SJSA1 (cell line): ENCODE measurements at regions not wholly inside any gene's neighbourhood (a gene's known extent, or its start where the extent isn't known, plus 50 kb on each side); places are given as distances from the start of the nearest gene placed in this dataset.
A peak's percentile ranks its signal among the peaks of the same experiment; 100 is the strongest.

Source experiments
- DNase-seq, 2 experiments: peaks; one replicate each; pipeline ENCODE4 v3.0.0-alpha.2; 2015 to 2020; ENCODE audit warnings: low spot score in 2 of 2, low read depth in 1 of 2
- H3K27ac ChIP-seq: fragments of 250-450 bp; sonication (Bioruptor Pico); 2 replicates; pipeline ENCODE4 v1.5.1; 2020; ENCODE audit warnings: mild to moderate bottlenecking, moderate library complexity
- H3K27me3 ChIP-seq: fragments of 250-450 bp; sonication (Bioruptor Pico); replicated peaks from 2 replicates; pipeline ENCODE4 v1.5.1; 2020; ENCODE audit warnings: mild to moderate bottlenecking, moderate library complexity
- H3K36me3 ChIP-seq: fragments of 250-450 bp; sonication (Bioruptor Pico); 2 replicates; pipeline ENCODE4 v1.5.1; 2020; ENCODE audit warnings: mild to moderate bottlenecking
- H3K4me1 ChIP-seq: fragments of 250-450 bp; sonication (Bioruptor Pico); replicated peaks from 2 replicates; pipeline ENCODE4 v1.6.1; 2021; ENCODE audit warnings: mild to moderate bottlenecking
- H3K4me3 ChIP-seq: fragments of 250-450 bp; sonication (Bioruptor Pico); 2 replicates; pipeline ENCODE4 v1.5.1; 2020; ENCODE audit warnings: mild to moderate bottlenecking
- H3K9me3 ChIP-seq: fragments of 250-450 bp; sonication (Bioruptor Pico); replicated peaks from 2 replicates; pipeline ENCODE4 v1.5.1; 2020; ENCODE audit warnings: mild to moderate bottlenecking

GRCh38 chr12:39105111-39105510 lies 199.7 kb upstream of the CPNE8 start:
- H3K4me1 ChIP-seq, result no peaks in the 10 kb centered on the region
- H3K9me3 ChIP-seq, result no peaks in the 10 kb centered on the region
- no peaks in the 10 kb centered on the region for H3K36me3 ChIP-seq
- no peaks in the 10 kb centered on the region for H3K27me3 ChIP-seq
- no peak overlapping the region for H3K4me3 ChIP-seq
- no peak overlapping the region for H3K27ac ChIP-seq
- DNase-seq, result no peak

GRCh38 chr12:39103552-39104165 lies 198.3 kb upstream of the CPNE8 start:
- H3K9me3 ChIP-seq, result no peaks in the 10 kb centered on the region
- DNase-seq, result peak in 1 of 2 experiments; percentile 24
- H3K4me1 ChIP-seq, result no peaks in the 10 kb centered on the region
- H3K27ac ChIP-seq, result no peak overlapping the region
- H3K36me3 ChIP-seq, result no peaks in the 10 kb centered on the region
- no peak overlapping the region for H3K4me3 ChIP-seq
- H3K27me3 ChIP-seq, result no peaks in the 10 kb centered on the region

- no peak overlapping the region for H3K27ac ChIP-seq
Measured at GRCh38 chr12:39102474-39103209, 197.3 kb upstream of the CPNE8 start.

GRCh38 chr12:39095636-39096330 lies 190.4 kb upstream of the CPNE8 start:
- no peak for DNase-seq
- Histone ChIP-seq H3K4me1 (no peaks in the 10 kb centered on the region), H3K36me3 (no peaks in the 10 kb centered on the region), H3K27ac (no peak overlapping the region), H3K4me3 (no peak overlapping the region), H3K27me3 (no peaks in the 10 kb centered on the region), H3K9me3 (no peaks in the 10 kb centered on the region)

More at GRCh38 chr12:39102474-39103209, 197.3 kb upstream of the CPNE8 start:
- no peak for DNase-seq
- Histone ChIP-seq H3K9me3 (no peaks in the 10 kb centered on the region), H3K4me1 (no peaks in the 10 kb centered on the region), H3K36me3 (no peaks in the 10 kb centered on the region), H3K4me3 (no peak overlapping the region), H3K27me3 (no peaks in the 10 kb centered on the region)

- Histone ChIP-seq H3K4me1 (no peaks in the 10 kb centered on the region), H3K4me3 (no peak overlapping the region), H3K36me3 (no peaks in the 10 kb centered on the region), H3K27ac (no peak overlapping the region), H3K27me3 (no peaks in the 10 kb centered on the region), H3K9me3 (no peaks in the 10 kb centered on the region)
- no peak for DNase-seq
Measured at GRCh38 chr12:39081910-39082309, 176.5 kb upstream of the CPNE8 start.

GRCh38 chr12:39077226-39077625 lies 171.8 kb upstream of the CPNE8 start:
- no peaks in the 10 kb centered on the region for H3K4me1 ChIP-seq
- no peaks in the 10 kb centered on the region for H3K9me3 ChIP-seq
- no peak for DNase-seq
- no peaks in the 10 kb centered on the region for H3K36me3 ChIP-seq
- H3K27ac ChIP-seq, result no peak overlapping the region
- H3K27me3 ChIP-seq, result no peaks in the 10 kb centered on the region
- no peak overlapping the region for H3K4me3 ChIP-seq

GRCh38 chr12:39074063-39074462 lies 168.7 kb upstream of the CPNE8 start:
- no peaks in the 10 kb centered on the region for H3K27me3 ChIP-seq
- H3K4me1 ChIP-seq, result no peaks in the 10 kb centered on the region
- H3K4me3 ChIP-seq, result no peak overlapping the region
- H3K36me3 ChIP-seq, result no peaks in the 10 kb centered on the region
- H3K9me3 ChIP-seq, result no peaks in the 10 kb centered on the region
- H3K27ac ChIP-seq, result no peak overlapping the region
- DNase-seq, result no peak

- Histone ChIP-seq H3K27me3 (no peaks in the 10 kb centered on the region), H3K4me1 (no peaks in the 10 kb centered on the region), H3K9me3 (no peaks in the 10 kb centered on the region), H3K4me3 (no peak overlapping the region), H3K27ac (no peak overlapping the region), H3K36me3 (no peaks in the 10 kb centered on the region)
- DNase-seq, result no peak
Measured at GRCh38 chr12:39072658-39073057, 167.3 kb upstream of the CPNE8 start.

- no peaks in the 10 kb centered on the region for H3K36me3 ChIP-seq
- H3K27ac ChIP-seq, result no peak overlapping the region
- no peaks in the 10 kb centered on the region for H3K4me1 ChIP-seq
Measured at GRCh38 chr12:39071611-39072010, 166.2 kb upstream of the CPNE8 start.

GRCh38 chr12:39070775-39071174 lies 165.4 kb upstream of the CPNE8 start:
- no peak for DNase-seq
- no peaks in the 10 kb centered on the region for H3K4me1 ChIP-seq
- H3K9me3 ChIP-seq, result no peaks in the 10 kb centered on the region
- no peak overlapping the region for H3K4me3 ChIP-seq
- H3K27ac ChIP-seq, result no peak overlapping the region
- no peaks in the 10 kb centered on the region for H3K36me3 ChIP-seq
- H3K27me3 ChIP-seq, result no peaks in the 10 kb centered on the region

More at GRCh38 chr12:39071611-39072010, 166.2 kb upstream of the CPNE8 start:
- no peak overlapping the region for H3K4me3 ChIP-seq
- no peaks in the 10 kb centered on the region for H3K9me3 ChIP-seq
- DNase-seq, result no peak
- no peaks in the 10 kb centered on the region for H3K27me3 ChIP-seq

GRCh38 chr12:39065455-39065854 lies 160.1 kb upstream of the CPNE8 start:
- Histone ChIP-seq H3K27ac (no peak overlapping the region), H3K4me3 (no peak overlapping the region), H3K4me1 (no peaks in the 10 kb centered on the region), H3K27me3 (no peaks in the 10 kb centered on the region), H3K36me3 (no peaks in the 10 kb centered on the region), H3K9me3 (no peaks in the 10 kb centered on the region)
- no peak for DNase-seq

GRCh38 chr12:39064708-39065107 lies 159.3 kb upstream of the CPNE8 start:
- Histone ChIP-seq H3K36me3 (no peaks in the 10 kb centered on the region), H3K4me1 (no peaks in the 10 kb centered on the region), H3K27ac (no peak overlapping the region), H3K9me3 (no peaks in the 10 kb centered on the region), H3K4me3 (no peak overlapping the region), H3K27me3 (no peaks in the 10 kb centered on the region)
- no peak for DNase-seq

GRCh38 chr12:39062266-39062996 lies 157.0 kb upstream of the CPNE8 start:
- Histone ChIP-seq H3K27ac (no peak overlapping the region), H3K9me3 (no peaks in the 10 kb centered on the region), H3K4me1 (no peaks in the 10 kb centered on the region), H3K27me3 (no peaks in the 10 kb centered on the region), H3K36me3 (no peaks in the 10 kb centered on the region), H3K4me3 (no peak overlapping the region)
- no peak for DNase-seq

- no peaks in the 10 kb centered on the region for H3K9me3 ChIP-seq
- no peak overlapping the region for H3K27ac ChIP-seq
- DNase-seq, result no peak
- no peaks in the 10 kb centered on the region for H3K36me3 ChIP-seq
- H3K27me3 ChIP-seq, result no peaks in the 10 kb centered on the region
- H3K4me1 ChIP-seq, result no peaks in the 10 kb centered on the region
- no peak overlapping the region for H3K4me3 ChIP-seq
Measured at GRCh38 chr12:39061576-39061975, 156.2 kb upstream of the CPNE8 start.
